BE2C (cell line): ENCODE measurements at regions not wholly inside any gene's neighbourhood (a gene's known extent, or its start where the extent isn't known, plus 50 kb on each side); places are given as distances from the start of the nearest gene placed in this dataset.

Source experiments
- DNase-seq: peaks from one replicate; pipeline ENCODE4 v3.0.0-alpha.2; 2020
- H3K27me3 ChIP-seq: fragments of 250-450 bp; sonication (Bioruptor Pico); 2 replicates; pipeline ENCODE4 v1.5.1; 2020; ENCODE audit warnings: mild to moderate bottlenecking
- H3K36me3 ChIP-seq: fragments of 250-450 bp; sonication (Bioruptor Pico); 2 replicates; pipeline ENCODE4 v1.5.1; 2020; ENCODE audit warnings: mild to moderate bottlenecking
- H3K4me1 ChIP-seq: fragments of 250-450 bp; sonication (Bioruptor Pico); 2 replicates; pipeline ENCODE4 v1.5.1; 2020
- H3K4me3 ChIP-seq: 2 replicates; pipeline ENCODE4 v1.5.1; 2011; ENCODE audit warnings: low read depth, low read length
- H3K9me3 ChIP-seq: fragments of 250-450 bp; sonication (Bioruptor Pico); 2 replicates; pipeline ENCODE4 v1.5.1; 2020
- TF ChIP-seq, protein P1 (sequence below): IDR thresholded peaks from 2 replicates; pipeline ENCODE4 v1.5.1; 2012; ENCODE audit warnings: mild to moderate bottlenecking, low read depth, low read length

DNA sequence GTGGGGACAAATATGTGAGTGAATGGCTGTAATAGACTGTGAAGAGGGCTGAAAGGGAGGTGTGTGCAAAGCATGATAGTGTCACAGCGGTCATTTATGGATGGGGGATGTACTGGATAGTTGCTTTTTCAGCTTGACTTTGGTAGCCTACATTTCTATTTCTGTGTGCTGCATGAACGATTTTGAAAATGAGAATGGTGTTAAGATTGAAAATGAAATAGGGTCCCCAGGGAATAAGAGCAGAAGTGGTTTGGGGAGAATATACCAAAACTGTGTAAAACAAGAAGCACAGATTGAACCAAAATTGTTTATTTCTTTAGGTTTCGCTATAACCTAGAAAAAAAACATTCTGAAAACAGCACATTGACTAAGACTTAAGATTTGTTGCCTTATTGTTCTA lies 58.8 kb upstream of the CLNK start:
- Histone ChIP-seq H3K4me1 (no peaks in the 10 kb centered on the region), H3K9me3 (no peaks in the 10 kb centered on the region; the same call in none of the 2 replicates), H3K36me3 (no peaks in the 10 kb centered on the region), H3K27me3 (no peaks in the 10 kb centered on the region), H3K4me3 (no peak overlapping the region)
- no peak for DNase-seq
- TF ChIP-seq, protein P1, sequence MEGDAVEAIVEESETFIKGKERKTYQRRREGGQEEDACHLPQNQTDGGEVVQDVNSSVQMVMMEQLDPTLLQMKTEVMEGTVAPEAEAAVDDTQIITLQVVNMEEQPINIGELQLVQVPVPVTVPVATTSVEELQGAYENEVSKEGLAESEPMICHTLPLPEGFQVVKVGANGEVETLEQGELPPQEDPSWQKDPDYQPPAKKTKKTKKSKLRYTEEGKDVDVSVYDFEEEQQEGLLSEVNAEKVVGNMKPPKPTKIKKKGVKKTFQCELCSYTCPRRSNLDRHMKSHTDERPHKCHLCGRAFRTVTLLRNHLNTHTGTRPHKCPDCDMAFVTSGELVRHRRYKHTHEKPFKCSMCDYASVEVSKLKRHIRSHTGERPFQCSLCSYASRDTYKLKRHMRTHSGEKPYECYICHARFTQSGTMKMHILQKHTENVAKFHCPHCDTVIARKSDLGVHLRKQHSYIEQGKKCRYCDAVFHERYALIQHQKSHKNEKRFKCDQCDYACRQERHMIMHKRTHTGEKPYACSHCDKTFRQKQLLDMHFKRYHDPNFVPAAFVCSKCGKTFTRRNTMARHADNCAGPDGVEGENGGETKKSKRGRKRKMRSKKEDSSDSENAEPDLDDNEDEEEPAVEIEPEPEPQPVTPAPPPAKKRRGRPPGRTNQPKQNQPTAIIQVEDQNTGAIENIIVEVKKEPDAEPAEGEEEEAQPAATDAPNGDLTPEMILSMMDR, result no peak

DNA sequence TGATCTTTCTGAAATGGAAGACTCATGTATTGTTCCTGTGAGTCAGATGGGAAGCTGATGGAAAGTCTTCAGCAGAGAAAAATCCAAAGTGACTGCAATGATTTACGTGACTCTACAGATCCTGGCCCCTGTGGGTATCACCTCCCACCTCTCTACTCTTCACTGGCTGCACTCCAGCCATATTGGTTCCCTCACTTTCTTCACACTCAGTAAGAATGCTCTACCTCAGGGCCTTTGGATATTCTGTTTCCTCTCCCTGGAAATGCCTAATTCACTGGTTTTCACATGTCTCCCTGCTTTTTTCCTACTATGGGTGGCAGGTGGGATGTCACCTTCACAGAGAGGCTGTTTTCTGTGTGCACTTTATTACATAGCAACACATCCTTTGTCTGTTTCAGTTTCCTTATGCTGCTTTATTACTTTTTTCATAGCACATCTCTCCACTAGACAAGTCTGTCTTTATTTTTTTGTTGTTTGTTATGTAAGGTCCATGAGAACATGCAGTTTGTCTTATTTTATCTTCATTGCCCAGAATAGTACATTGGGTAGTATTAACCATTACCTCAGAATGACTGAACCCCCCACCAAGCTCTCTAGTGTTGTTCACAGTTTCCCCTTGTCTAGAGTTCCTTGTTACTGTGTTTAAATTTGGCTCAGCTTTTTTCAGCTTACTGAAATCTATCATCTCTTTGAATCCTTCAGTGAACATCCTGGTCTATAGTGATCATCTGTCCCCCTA lies 57.6 kb upstream of the CLNK start:
- Histone ChIP-seq H3K4me1 (no peaks in the 10 kb centered on the region), H3K27me3 (no peaks in the 10 kb centered on the region), H3K9me3 (no peaks in the 10 kb centered on the region; the same call in none of the 2 replicates), H3K36me3 (no peaks in the 10 kb centered on the region), H3K4me3 (no peak overlapping the region)
- DNase-seq, result no peak
- TF ChIP-seq, protein P1, result no peak

DNA sequence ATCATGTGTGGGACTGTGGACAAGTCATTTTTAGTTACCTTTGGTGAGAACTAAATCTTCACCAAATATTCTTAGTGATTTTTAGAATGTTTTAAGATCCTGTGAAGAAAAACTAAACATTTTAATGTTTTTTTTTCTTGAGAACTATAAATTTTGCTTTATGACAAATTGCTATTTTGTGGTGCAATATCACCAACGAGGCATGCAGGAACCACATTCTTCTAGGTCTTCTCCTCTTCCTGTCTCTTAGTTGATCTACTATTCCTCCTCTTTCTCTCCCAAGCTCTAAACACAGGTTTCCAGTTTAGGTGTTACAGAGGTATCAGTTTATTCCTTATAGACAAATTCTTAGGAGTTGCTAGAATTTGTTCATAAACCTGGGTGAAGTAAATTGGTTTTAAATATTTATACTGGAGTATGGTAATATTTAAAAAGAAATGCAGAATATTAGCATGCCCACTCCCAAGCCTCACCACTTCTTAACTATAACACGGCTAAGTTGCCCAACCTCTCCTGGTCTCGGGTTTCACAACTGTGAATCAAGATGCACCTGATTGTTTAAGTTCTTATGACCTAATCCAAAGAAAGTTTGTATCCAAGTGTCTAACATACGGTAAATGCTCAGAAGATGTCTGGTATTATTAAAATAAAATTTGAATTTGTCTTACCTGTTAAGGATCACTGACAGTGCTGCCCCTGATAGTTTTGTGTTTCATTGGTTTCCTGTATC lies 56.5 kb upstream of the CLNK start:
- no peaks in the 10 kb centered on the region for H3K36me3 ChIP-seq
- H3K4me1 ChIP-seq, result no peaks in the 10 kb centered on the region
- no peak for DNase-seq
- H3K27me3 ChIP-seq, result no peaks in the 10 kb centered on the region
- no peak overlapping the region for H3K4me3 ChIP-seq
- TF ChIP-seq, protein P1, result no peak
- H3K9me3 ChIP-seq, result no peaks in the 10 kb centered on the region; the same call in none of the 2 replicates

DNA sequence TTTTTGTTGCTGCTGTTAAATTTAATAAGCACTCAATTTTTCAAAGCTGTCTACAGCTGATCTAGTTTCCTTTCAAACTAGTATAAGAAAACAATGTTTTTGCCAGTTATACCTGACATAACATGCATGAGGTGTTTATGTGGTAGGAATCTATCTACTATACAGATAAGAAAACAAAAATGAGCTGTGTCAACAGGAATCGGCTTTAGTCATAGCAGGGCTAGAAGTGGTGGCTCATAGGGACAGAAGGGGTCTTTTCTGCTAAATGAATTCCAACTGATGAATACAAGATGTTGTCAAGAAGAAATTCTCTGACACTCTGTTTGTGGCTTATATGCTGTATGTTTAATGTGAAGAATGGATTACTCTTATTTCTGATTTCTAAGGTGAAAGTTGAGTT lies 55.7 kb upstream of the CLNK start:
- H3K4me3 ChIP-seq, result no peak overlapping the region
- no peaks in the 10 kb centered on the region for H3K4me1 ChIP-seq
- H3K9me3 ChIP-seq, result no peaks in the 10 kb centered on the region; the same call in none of the 2 replicates
- TF ChIP-seq, protein P1, result no peak
- H3K36me3 ChIP-seq, result no peaks in the 10 kb centered on the region
- DNase-seq, result no peak
- no peaks in the 10 kb centered on the region for H3K27me3 ChIP-seq

DNA sequence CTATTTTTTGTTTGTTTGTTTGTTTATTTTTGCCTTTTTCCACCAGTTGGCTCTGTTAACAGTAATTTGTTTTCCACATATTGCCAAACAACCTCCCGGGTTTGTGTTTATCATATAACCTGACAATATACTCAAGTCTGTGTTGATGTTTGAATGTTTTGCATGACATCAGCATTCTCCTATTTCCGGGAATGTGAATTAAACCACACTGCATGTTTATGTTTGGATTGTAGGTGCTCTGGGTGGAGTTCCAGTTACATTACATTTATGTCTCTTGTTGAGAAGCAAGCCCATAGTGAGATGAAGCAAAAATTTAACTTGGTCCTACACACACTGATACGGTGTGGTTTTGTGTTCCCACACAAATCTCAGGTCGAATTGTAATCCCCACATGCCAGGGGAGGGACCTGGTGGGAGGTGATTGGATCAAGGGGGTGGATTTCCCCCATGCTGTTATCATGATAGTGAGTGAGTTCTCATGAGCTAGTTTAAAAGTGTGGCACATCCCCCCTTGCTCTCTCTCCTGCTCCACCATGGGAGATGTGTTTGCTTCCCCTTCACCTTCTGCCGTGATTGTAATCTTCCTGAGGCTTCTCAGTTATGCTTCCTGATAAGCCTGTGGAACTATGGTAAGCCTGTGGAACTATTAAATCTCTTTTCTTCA lies 54.4 kb upstream of the CLNK start:
- no peaks in the 10 kb centered on the region for H3K4me1 ChIP-seq
- no peak overlapping the region for H3K4me3 ChIP-seq
- no peaks in the 10 kb centered on the region for H3K27me3 ChIP-seq
- TF ChIP-seq, protein P1, result no peak
- DNase-seq, result no peak
- no peaks in the 10 kb centered on the region; the same call in none of the 2 replicates for H3K9me3 ChIP-seq
- H3K36me3 ChIP-seq, result no peaks in the 10 kb centered on the region
